ENCODE measurements at regions not wholly inside any gene's neighbourhood (a gene's known extent, or its start where the extent isn't known, plus 50 kb on each side); places are given as distances from the start of the nearest gene placed in this dataset.

DNA sequence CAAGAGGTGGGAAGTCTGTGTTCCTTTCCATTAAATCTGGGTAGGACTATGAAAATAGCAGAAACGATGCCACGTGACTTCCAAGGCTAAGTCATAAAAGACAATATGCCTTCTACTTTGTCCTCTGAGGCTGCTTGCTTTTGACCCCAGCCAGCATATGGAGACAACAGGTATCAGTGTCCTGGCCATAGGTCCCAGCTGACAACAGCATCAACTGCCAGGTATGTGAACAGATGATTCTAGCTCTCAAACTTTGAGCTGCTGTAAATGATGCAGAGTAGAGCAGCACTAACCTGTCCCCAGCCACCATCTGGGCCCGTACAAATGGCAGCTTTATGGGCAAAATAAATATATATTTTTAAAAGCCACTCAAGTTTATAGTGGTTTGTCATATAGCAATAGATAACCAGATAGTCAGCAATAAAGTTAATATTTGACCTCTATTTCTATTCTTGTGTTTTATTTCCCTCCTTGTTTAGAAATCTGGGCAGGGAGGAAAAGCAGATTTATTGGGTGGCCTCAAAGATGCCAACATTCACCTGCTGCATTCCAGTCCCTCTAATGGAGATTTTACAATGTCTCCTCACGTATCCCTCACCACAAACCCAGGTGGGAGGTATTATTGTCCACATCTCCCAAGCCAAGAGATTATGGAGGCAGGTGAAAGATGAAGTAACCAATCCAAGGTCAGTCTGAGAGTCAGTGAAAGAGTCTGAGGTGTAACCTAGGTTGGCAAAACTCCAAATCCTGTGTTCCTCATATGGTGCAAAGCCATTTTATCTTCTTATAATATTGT is 209.6 kb upstream of the LARGE1 start:
- no peak for DNase-seq (ENCODE audit: low read depth in 4 of 4, low spot score in 2 of 4)

GRCh38 chr22:34135749-34136148 is 215.5 kb upstream of the LARGE1 start:
- DNase-seq (ENCODE audit: low read depth in 4 of 4, low spot score in 2 of 4) = no peak

DNA sequence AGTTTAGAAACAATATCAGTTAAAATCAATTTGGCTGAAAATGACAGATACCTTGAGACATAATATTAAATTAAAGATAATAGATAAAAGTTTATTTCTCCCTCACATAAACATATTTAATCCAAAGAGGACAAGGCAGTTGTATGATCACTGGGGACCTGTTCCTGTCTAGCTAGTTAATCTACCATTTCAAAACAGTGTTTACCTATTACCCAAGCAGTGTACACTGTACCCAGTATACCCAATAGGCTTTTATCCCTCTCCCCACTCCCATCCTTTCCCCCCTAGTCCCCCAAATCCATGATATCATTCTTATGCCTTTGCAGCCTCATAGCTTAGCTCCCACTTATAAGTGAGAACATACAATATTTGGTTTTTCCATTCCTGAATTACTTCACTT is 229.7 kb upstream of the LARGE1 start:
- no peak for DNase-seq (ENCODE audit: low read depth in 4 of 4, low spot score in 2 of 4)

DNA sequence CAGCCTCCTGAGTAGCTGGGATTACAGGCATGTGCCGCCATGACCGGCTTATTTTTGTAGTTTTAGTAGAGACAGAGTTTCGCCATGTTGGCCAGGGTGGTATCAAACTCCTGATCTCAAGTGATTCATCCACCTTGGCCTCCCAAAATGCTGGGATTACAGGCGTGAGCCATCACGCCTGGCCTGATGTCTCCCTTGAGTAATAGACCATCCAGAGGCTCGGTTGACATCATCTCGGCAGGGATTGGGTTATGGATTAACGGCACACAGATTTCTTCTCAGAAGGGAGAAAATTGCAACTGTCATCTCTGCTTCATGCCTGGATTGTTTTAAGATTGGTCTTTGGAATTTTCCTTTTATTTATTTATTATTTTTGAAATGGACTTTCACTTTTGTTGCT is 239.2 kb upstream of the LARGE1 start:
- no peak for DNase-seq (ENCODE audit: low read depth in 4 of 4, low spot score in 2 of 4)

DNA sequence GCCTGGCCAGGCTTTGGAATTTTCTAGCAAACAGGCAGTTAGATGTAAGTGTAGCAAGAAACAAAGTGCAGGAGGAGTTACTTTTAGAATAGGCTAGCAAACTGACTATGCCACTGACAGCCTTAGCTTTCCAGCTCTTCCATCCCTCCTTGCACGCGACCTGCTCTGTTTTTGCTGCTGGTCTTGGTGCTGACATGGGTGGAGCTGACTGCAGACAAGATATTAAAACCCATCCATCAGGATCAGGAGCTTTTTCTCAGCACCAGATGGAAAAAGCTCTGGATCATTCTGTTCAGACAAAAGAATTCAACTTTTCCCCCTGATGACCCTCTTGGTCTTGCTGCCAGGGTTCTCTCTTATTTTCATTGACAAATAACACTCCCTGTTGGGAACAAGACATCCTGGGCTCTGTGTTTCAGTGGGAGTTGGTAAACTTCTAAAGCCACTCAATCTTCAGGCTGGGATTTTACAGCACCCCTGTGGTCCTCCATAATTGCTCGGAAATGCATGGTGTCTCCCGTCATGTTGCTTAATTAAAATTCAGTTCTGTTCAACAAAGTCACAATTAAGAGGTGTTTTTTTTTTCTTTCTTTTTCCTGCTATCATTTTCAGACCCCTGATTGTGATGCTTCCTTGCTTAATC is 240.0 kb upstream of the LARGE1 start:
- DNase-seq (ENCODE audit: low read depth in 4 of 4, low spot score in 2 of 4) = no peak

GRCh38 chr22:34161431-34162123 is 241.3 kb upstream of the LARGE1 start:
- no peak for DNase-seq (ENCODE audit: low read depth in 4 of 4, low spot score in 2 of 4)

DNA sequence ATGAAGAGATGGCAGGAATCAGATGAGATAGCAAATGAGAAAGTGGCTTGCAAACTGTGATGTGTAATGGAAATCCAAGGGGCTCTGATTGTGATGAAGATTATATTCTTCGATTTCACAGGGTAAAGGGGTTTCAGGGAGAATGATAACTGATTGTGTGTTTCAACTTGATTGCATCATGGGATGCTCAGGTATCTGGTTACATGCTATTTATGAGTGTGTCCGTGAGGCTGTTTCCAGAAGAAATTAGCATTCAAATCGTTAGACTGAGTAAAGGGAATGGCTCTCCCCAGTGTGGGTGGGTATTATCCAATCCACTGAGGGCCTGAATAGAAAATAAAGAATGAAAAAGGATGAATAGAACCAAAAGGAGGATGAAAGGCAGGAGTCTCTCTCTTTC is 278.7 kb upstream of the LARGE1 start:
- no peak for DNase-seq (ENCODE audit: low read depth in 4 of 4, low spot score in 2 of 4)

- no peak for DNase-seq (ENCODE audit: low read depth in 4 of 4, low spot score in 2 of 4)
These were observed 290.0 kb upstream of the LARGE1 start for GRCh38 chr22:34210301-34210700.

DNA sequence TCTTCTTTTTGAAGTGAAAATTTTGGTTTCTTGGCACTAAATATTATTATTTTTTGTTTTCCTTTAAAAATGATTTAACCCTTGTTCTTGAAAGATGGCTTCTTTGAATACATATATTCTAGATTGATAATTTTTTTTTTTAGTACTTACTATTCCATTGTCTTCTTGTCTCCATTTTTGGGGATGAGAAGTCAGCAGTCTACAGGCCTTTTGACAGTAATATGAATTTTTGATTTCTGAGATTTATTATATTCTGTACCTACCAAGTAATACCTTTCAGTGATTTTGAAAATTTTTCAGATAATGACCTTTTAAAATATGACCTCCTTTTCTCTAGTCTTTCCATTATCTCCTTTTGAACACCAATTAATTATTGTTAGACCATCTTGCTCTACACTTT is 294.1 kb upstream of the LARGE1 start:
- no peak for DNase-seq (ENCODE audit: low read depth in 4 of 4, low spot score in 2 of 4)

- DNase-seq (ENCODE audit: low read depth in 4 of 4, low spot score in 2 of 4) = no peak
These were observed 305.0 kb upstream of the LARGE1 start for GRCh38 chr22:34225278-34225677.

DNA sequence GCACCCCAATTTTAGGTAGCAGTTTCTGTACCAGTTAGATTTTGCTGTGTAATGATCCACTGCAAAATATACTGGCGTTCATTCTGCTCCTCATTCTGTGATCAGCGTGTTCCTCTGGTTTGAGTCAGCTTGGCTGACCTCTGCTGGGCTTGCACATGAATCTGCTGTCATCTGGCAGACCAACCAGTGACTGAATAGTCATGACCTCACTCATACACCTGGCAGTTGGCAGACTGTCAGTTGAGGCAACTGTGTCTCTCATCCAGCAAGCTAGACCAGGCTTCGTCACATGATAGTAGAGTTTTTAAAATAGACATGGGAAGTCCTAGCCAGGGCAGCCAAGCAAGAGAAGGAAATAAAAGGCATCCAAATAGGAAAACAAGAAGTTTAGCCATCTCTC is 316.3 kb upstream of the LARGE1 start:
- no peak for DNase-seq (ENCODE audit: low read depth in 4 of 4, low spot score in 2 of 4)

DNA sequence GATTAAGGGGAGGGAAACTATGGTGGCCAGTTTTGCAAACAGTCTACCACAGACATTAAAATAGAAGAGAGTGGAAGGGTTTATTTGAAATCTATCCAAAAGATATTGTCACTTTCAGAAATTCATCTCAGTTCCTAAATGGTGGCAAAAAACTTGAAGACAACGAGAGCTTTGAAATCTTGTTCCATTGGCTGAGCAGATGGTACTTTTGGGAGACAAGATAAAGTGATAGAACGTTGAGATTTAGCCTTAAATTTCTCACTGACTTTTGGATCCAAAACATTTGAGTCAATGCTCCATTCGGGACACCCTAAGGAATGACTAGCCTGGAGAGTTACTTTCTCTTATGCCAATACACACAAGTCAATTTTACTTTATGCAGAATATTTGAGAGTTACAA is 319.1 kb upstream of the LARGE1 start:
- no peak for DNase-seq (ENCODE audit: low read depth in 4 of 4, low spot score in 2 of 4)

GRCh38 chr22:34243023-34243422 is 322.7 kb upstream of the LARGE1 start:
- DNase-seq (ENCODE audit: low read depth in 4 of 4, low spot score in 2 of 4) = no peak

- DNase-seq (ENCODE audit: low read depth in 4 of 4, low spot score in 2 of 4) = no peak
These were observed 334.8 kb upstream of the LARGE1 start for GRCh38 chr22:34255042-34255441.

- no peak for DNase-seq (ENCODE audit: low read depth in 4 of 4, low spot score in 2 of 4)
These were observed 357.8 kb upstream of the LARGE1 start for GRCh38 chr22:34278121-34278520.

GRCh38 chr22:34281738-34282137 is 361.5 kb upstream of the LARGE1 start:
- DNase-seq (ENCODE audit: low read depth in 4 of 4, low spot score in 2 of 4) = no peak

DNA sequence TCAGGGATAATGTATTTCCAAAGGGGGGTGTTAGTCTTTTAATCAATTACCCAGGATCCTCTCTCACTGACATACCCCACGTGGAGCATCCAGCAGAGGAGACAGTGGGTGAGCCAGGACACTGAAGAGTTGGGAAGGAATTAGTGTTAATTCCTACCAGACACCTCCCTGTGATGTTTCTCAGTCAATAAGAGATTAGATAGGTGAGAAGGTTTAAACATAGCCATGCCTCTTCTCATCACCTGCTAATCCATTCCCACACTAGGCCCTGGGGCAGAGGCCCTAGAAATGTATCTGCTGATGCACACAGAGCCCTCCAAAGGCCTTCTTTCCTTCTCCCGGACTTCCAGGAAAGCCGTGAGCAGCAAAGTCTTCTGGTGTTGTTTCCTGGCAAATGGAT is 363.6 kb upstream of the LARGE1 start:
- DNase-seq (ENCODE audit: low read depth in 4 of 4, low spot score in 2 of 4) = no peak

DNA sequence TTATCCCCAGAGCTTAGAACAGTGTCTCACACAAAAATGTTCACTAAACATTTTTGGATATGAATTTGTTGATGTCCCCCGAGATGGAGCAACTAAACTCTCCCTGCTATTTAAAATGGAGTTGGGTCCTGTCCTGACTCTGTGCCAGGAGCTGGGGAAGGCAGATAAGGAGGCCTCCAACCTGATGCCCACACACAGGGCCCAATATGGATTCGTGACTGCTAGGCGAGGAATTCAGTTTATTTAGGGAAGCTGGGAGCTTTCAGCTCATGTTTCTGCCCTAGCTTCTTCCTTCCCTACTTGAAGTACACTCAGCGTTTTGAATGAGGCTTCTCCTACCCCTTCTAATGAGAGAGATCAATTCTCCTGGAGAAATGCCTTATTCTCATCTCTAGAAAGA is 373.0 kb upstream of the LARGE1 start:
- no peak for DNase-seq (ENCODE audit: low read depth in 4 of 4, low spot score in 2 of 4)

- no peak for DNase-seq (ENCODE audit: low read depth in 4 of 4, low spot score in 2 of 4)
These were observed 374.2 kb upstream of the LARGE1 start for GRCh38 chr22:34294476-34294875.

DNA sequence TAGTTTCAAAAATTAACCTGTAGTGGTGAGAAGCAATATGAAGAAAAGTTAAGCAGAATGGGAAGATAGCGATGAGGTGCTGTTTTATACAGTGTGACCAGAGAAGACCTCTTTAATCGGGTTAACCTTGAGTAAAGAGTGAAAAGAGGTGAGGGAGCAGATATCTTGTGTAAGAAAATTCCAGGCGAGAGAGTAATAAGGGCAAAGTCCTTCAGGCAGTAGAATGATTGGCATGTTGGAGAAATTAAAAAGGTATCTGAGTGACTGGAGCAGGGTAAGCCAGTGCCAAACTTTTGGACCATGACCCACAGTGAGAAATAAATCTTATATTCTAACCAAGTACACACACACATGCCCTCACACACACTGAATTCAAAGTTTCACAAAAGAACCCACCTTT is 374.7 kb upstream of the LARGE1 start:
- no peak for DNase-seq (ENCODE audit: low read depth in 4 of 4, low spot score in 2 of 4)

DNA sequence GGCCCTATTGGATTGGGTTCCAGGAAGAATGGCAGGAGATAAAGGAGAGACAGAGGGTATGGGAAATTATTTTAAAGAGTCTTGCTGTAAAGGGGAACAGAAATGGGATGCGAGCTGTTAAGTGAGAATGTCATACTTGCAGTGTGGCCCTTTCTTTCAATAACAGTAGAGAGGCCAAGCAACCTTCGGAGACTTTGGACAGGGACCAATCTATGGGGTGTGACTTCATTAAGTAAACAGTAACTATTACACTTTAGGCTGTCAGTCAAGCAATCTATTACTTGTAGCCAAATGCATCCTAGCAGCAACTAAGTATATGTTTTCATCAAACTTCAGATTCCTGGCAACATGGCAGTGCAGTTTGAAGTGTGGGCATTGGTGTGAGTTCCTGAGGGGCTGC is 376.2 kb upstream of the LARGE1 start:
- no peak for DNase-seq (ENCODE audit: low read depth in 4 of 4, low spot score in 2 of 4)

DNA sequence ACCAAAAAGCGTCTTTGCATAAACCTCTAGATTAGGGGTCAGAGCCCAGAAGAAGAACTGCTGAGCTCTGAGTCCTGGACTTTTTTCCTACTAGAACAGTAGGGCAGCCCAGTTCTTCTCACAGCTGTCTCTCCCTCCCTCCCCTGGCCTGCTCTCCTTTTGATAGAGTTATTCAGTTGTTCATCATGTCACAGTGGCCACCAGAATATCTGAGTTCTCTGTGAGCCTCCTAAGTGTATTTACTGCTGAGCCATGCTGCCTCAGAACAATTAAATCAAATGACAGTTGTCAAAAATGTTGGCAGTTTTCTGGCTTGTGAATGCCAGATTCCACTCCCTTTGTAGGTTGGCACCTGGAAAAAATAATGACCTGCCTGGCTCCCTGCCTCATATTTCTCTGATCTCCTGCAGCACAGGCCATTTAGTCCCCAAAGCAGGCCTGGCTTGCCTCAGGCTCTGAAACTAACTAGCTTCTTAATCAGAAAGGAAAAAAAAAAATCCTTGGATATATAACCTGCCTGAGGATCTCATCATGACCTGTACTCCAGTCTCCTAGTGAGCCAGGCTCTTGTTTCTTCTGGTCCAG is 377.4 kb upstream of the LARGE1 start:
- no peak for DNase-seq (ENCODE audit: low read depth in 4 of 4, low spot score in 2 of 4)

Data from left renal cortex interstitium (tissue), 4 donors.